GM12864 (cell line): ENCODE measurements at regions not wholly inside any gene's neighbourhood (a gene's known extent, or its start where the extent isn't known, plus 50 kb on each side); places are given as distances from the start of the nearest gene placed in this dataset.

ENCODE experiments used
- DNase-seq: peaks from one replicate; pipeline ENCODE4 v3.0.0-alpha.2; 2011; ENCODE audit warnings: low read depth
- H3K4me3 ChIP-seq: 2 replicates; pipeline ENCODE4 v1.5.1; 2011; ENCODE audit warnings: mild to moderate bottlenecking, low read depth, low read length, control low read depth
- CTCF ChIP-seq: IDR thresholded peaks from 2 replicates; pipeline ENCODE4 v1.5.1; 2011; ENCODE audit warnings: low read depth, mild to moderate bottlenecking, moderate library complexity, low read length, control low read depth, inconsistent platforms; ENCODE audit errors: missing control alignments

GRCh38 chr7:125412890-125413665 lies 483.5 kb upstream of the POT1 start:
- no peak for DNase-seq
- TF ChIP-seq CTCF, result no peak
- no peak overlapping the region for H3K4me3 ChIP-seq

DNA sequence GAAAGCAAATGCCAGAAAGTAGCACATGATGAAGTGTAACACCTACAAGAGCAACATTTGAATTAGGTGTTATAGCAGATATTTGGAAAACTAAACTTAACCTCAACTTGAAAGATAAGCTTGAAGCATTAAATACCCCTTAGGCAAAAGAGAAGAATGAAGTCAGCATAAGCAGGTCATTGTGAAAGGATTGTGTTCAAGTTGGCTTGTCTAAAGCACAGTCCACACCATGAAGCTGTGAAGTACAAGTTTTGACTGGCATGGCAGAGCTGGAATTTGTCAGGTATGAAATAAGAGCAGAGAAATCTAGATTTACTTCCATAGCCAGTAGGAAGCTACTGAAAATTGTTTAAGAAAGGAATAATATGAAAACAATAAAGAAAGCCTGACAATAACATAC lies 480.3 kb upstream of the POT1 start:
- DNase-seq, result no peak
- no peak overlapping the region for H3K4me3 ChIP-seq
- TF ChIP-seq CTCF, result no peak

- H3K4me3 ChIP-seq, result no peak overlapping the region
- no peak for DNase-seq
- TF ChIP-seq CTCF, result no peak
Measured at GRCh38 chr7:125406111-125406510, 476.5 kb upstream of the POT1 start.

DNA sequence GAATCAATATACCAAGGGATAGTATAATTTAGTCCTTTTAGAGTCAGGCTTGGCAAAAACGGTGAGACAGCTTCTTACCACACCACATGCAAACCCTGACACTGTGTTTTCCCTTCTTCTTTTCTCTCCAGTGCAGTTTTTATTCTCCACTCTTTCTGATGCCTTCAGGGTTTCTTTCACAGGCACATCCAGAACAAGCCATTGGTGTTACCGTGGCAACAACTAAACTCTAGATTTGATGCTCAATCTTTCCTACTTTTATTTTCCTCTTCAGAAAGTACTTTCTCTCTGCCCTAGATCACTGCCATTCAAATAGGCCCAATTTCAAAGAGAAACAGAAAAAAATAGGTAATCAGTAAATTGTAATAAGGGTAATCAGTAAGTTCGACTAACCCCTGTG lies 469.8 kb upstream of the POT1 start:
- H3K4me3 ChIP-seq, result no peak overlapping the region
- no peak for TF ChIP-seq CTCF
- DNase-seq, result no peak

DNA sequence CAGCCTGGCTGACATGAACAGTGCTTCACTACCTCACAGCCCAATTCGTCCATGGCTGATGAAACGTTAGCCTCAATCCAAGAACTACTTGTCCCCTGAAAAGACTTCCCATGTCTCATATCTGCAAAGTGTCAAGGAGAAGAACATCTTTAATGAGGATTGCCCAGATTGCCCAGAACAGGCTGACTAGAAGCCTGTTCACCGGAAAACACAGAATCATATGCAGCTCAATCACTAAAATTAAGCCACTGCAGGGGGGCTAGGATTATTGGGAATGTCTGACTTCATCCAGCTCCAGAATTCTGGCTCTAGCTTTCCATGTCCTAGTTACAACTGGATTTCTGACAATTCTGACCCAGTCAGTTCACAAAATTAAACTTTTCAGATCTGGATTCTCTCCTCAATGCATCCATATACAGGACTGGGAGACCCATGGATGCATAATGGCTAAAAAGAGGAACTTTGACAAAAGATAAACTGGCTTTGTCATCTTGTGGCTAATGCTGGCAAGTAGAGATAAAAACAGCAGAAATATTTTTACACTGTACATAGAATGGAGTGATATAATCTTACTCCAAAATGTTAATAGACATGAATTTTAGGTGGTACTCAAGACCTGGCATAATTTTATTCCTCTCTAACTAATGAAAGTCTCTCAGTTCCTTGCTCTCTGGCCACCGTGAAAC lies 467.0 kb upstream of the POT1 start:
- TF ChIP-seq CTCF, result no peak
- DNase-seq, result no peak
- H3K4me3 ChIP-seq, result no peak overlapping the region

GRCh38 chr7:125391921-125392320 lies 462.3 kb upstream of the POT1 start:
- no peak for DNase-seq
- H3K4me3 ChIP-seq, result no peak overlapping the region
- TF ChIP-seq CTCF, result no peak

DNA sequence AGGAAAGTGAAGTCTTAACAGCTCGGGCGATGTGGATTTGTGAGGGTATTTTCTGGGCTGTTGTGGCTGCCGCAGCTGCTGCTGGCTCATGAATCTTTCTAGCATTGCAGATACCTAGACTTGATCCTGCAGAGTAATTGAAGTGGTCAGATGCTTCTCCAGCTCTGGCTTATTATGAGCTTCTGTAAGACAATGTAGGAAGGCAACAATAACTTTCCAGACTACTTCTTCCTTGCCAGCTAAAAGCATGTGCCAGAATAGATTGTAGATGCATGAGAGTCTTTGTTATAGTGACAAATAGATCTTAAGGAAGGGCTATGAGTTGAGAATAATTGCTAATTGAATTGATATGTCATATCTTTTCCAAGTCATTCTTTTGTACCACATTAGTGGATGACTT lies 461.4 kb upstream of the POT1 start:
- H3K4me3 ChIP-seq, result no peak overlapping the region
- DNase-seq, result no peak
- no peak for TF ChIP-seq CTCF
